Activated T-helper 2 cell treated with anti-CD3 and anti-CD28 coated beads, Interferon-gamma antibody, Interleukin-2, Interleukin-4, amounts not matched to agents 10 μg/mL and 5 μg/mL and 100 μg/mL, durations not matched to agents 14 hours and 24 hours and 36 hours (primary cell): ENCODE measurements at regions not wholly inside any gene's neighbourhood (a gene's known extent, or its start where the extent isn't known, plus 50 kb on each side); places are given as distances from the start of the nearest gene placed in this dataset.

Source experiments
- DNase-seq: peaks from one replicate; pipeline ENCODE4 v3.0.0; 2021; ENCODE audit warnings: low spot score
- H3K27ac Mint-ChIP-seq: one replicate; pipeline ENCODE4 v1.8.0; 2021; ENCODE audit warnings: mixed read lengths
- H3K27me3 Mint-ChIP-seq: one replicate; pipeline ENCODE4 v1.8.0; 2021; ENCODE audit warnings: low read depth, mixed read lengths
- H3K36me3 Mint-ChIP-seq: one replicate; pipeline ENCODE4 v1.8.0; 2021; ENCODE audit warnings: low read depth, mixed read lengths
- H3K4me1 Mint-ChIP-seq: one replicate; pipeline ENCODE4 v1.8.0; 2021; ENCODE audit warnings: low read depth, mixed read lengths
- H3K4me3 Mint-ChIP-seq: one replicate; pipeline ENCODE4 v1.8.0; 2021; ENCODE audit warnings: low read depth, mild to moderate bottlenecking, moderate library complexity, mixed read lengths
- H3K9me3 Mint-ChIP-seq: one replicate; pipeline ENCODE4 v1.8.0; 2021; ENCODE audit warnings: mixed read lengths
- intact Hi-C: fragments of 100-400 bp; cut with micrococcal nuclease; formaldehyde crosslinking; loops from one replicate; pipeline ENCODE4 v1.15.1; 2023

GRCh38 chr4:36010397-36010929, 233.9 kb downstream of the ARAP2 start:
- H3K27me3 Mint-ChIP-seq, result no peaks in the 10 kb centered on the region
- H3K4me1 Mint-ChIP-seq, result no peaks in the 10 kb centered on the region
- DNase-seq, result no peak
- H3K9me3 Mint-ChIP-seq, result peaks cover 3% of the 10 kb centered on the region
- intact Hi-C loops, result no loop called here
- no peak overlapping the region for H3K27ac Mint-ChIP-seq
- H3K4me3 Mint-ChIP-seq, result no peak overlapping the region
- no peaks in the 10 kb centered on the region for H3K36me3 Mint-ChIP-seq

- Mint-ChIP-seq H3K4me1 (no peaks in the 10 kb centered on the region), H3K27me3 (no peaks in the 10 kb centered on the region), H3K36me3 (no peaks in the 10 kb centered on the region), H3K4me3 (no peak overlapping the region), H3K9me3 (peaks cover 3% of the 10 kb centered on the region), H3K27ac (no peak overlapping the region)
- no peak for DNase-seq
- intact Hi-C loops, result no loop called here
Observed at GRCh38 chr4:36011381-36011780, 232.9 kb downstream of the ARAP2 start.

- H3K27ac Mint-ChIP-seq, result no peak overlapping the region
- no peaks in the 10 kb centered on the region for H3K27me3 Mint-ChIP-seq
- peaks cover 3% of the 10 kb centered on the region for H3K9me3 Mint-ChIP-seq
- no peaks in the 10 kb centered on the region for H3K4me1 Mint-ChIP-seq
- intact Hi-C loops, result no loop called here
- no peaks in the 10 kb centered on the region for H3K36me3 Mint-ChIP-seq
- no peak for DNase-seq
- H3K4me3 Mint-ChIP-seq, result no peak overlapping the region
Observed at GRCh38 chr4:36012503-36012902, 231.8 kb downstream of the ARAP2 start.

GRCh38 chr4:36013206-36013605, 231.1 kb downstream of the ARAP2 start:
- no peak overlapping the region for H3K4me3 Mint-ChIP-seq
- H3K9me3 Mint-ChIP-seq, result peaks cover 3% of the 10 kb centered on the region
- H3K27me3 Mint-ChIP-seq, result no peaks in the 10 kb centered on the region
- DNase-seq, result no peak
- H3K27ac Mint-ChIP-seq, result no peak overlapping the region
- no peaks in the 10 kb centered on the region for H3K36me3 Mint-ChIP-seq
- H3K4me1 Mint-ChIP-seq, result no peaks in the 10 kb centered on the region
- intact Hi-C loops, result no loop called here
